Neural crest cell (in vitro differentiated cells): ENCODE measurements at regions not wholly inside any gene's neighbourhood (a gene's known extent, or its start where the extent isn't known, plus 50 kb on each side); places are given as distances from the start of the nearest gene placed in this dataset.
A peak's percentile ranks its signal among the peaks of the same experiment; 100 is the strongest.

Experiments
- DNase-seq: peaks from one replicate; pipeline ENCODE4 v3.0.0; 2021; ENCODE audit warnings: low read depth, mixed read lengths, low spot score
- H3K27ac Mint-ChIP-seq: one replicate; pipeline ENCODE4 v1.8.0; 2021; ENCODE audit warnings: mild to moderate bottlenecking, mixed read lengths; ENCODE audit not compliant: unreplicated experiment
- H3K27me3 Mint-ChIP-seq: 2 replicates; pipeline ENCODE4 v1.8.0; 2021; ENCODE audit warnings: low read depth, mild to moderate bottlenecking, mixed read lengths
- H3K36me3 Mint-ChIP-seq: 2 replicates; pipeline ENCODE4 v1.8.0; 2021; ENCODE audit warnings: low read depth, mild to moderate bottlenecking, mixed read lengths
- H3K4me1 Mint-ChIP-seq: 2 replicates; pipeline ENCODE4 v1.8.0; 2021; ENCODE audit warnings: mixed read lengths
- H3K4me3 Mint-ChIP-seq: one replicate; pipeline ENCODE4 v1.8.0; 2021; ENCODE audit warnings: mild to moderate bottlenecking, mixed read lengths
- H3K9me3 Mint-ChIP-seq: 2 replicates; pipeline ENCODE4 v1.8.0; 2021; ENCODE audit warnings: mixed read lengths
- TF ChIP-seq, protein P1 (sequence below): fragments of 200-600 bp; sonication (generic); conservative IDR thresholded peaks from 2 replicates; pipeline ENCODE4 v1.5.0; 2021; ENCODE audit warnings: antibody characterized with exemption, mild to moderate bottlenecking

- peaks cover 25% of the 10 kb centered on the region for H3K27me3 Mint-ChIP-seq
- H3K27ac Mint-ChIP-seq = no peak overlapping the region
- no peak overlapping the region for H3K4me3 Mint-ChIP-seq
- no peak for DNase-seq
- TF ChIP-seq, protein P1, sequence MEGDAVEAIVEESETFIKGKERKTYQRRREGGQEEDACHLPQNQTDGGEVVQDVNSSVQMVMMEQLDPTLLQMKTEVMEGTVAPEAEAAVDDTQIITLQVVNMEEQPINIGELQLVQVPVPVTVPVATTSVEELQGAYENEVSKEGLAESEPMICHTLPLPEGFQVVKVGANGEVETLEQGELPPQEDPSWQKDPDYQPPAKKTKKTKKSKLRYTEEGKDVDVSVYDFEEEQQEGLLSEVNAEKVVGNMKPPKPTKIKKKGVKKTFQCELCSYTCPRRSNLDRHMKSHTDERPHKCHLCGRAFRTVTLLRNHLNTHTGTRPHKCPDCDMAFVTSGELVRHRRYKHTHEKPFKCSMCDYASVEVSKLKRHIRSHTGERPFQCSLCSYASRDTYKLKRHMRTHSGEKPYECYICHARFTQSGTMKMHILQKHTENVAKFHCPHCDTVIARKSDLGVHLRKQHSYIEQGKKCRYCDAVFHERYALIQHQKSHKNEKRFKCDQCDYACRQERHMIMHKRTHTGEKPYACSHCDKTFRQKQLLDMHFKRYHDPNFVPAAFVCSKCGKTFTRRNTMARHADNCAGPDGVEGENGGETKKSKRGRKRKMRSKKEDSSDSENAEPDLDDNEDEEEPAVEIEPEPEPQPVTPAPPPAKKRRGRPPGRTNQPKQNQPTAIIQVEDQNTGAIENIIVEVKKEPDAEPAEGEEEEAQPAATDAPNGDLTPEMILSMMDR = no peak
- no peaks in the 10 kb centered on the region for H3K36me3 Mint-ChIP-seq
- no peaks in the 10 kb centered on the region for H3K9me3 Mint-ChIP-seq
- H3K4me1 Mint-ChIP-seq = peaks cover 39% of the 10 kb centered on the region
Measured at GRCh38 chr16:85527042-85527766, 85.9 kb upstream of the GSE1 start.

DNA sequence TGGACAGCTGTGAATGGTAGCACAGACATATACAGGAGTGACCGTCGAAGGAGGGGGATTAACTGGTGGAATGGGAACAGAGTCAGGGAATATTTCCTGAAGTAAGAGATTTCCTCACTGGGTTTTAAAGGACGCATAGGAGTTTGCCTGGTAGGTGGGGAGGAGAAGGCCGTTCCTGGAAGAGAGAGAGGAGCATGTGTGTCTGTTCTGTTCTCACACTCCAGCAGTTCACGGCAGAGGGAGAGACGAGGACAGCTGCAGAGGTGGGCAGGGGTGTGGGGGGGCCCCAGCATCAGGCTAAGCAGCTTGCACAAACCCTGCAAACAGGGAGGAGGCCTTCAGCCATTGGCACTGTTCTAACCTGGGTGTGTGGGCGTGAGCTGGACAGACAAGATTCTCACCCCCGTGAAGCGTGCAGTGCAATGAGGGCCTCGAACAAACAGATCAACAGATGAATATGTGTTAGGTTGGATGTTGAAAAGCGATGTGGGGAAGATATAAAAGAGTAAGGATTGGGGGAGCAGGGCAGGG, 85.3 kb upstream of the GSE1 start:
- peaks cover 25% of the 10 kb centered on the region for H3K27me3 Mint-ChIP-seq
- no peak overlapping the region for H3K27ac Mint-ChIP-seq
- no peak for DNase-seq
- TF ChIP-seq, protein P1 = no peak
- H3K9me3 Mint-ChIP-seq = no peaks in the 10 kb centered on the region
- H3K4me3 Mint-ChIP-seq = no peak overlapping the region
- peaks cover 34% of the 10 kb centered on the region for H3K4me1 Mint-ChIP-seq
- no peaks in the 10 kb centered on the region for H3K36me3 Mint-ChIP-seq

- peak; percentile 35 for DNase-seq
- TF ChIP-seq, protein P1 = peak; percentile 60
- Mint-ChIP-seq H3K36me3 (no peaks in the 10 kb centered on the region), H3K27ac (no peak overlapping the region), H3K9me3 (no peaks in the 10 kb centered on the region), H3K27me3 (peaks cover 25% of the 10 kb centered on the region), H3K4me3 (no peak overlapping the region), H3K4me1 (peaks cover 29% of the 10 kb centered on the region)
Measured at GRCh38 chr16:85528528-85529387, 84.4 kb upstream of the GSE1 start.

DNA sequence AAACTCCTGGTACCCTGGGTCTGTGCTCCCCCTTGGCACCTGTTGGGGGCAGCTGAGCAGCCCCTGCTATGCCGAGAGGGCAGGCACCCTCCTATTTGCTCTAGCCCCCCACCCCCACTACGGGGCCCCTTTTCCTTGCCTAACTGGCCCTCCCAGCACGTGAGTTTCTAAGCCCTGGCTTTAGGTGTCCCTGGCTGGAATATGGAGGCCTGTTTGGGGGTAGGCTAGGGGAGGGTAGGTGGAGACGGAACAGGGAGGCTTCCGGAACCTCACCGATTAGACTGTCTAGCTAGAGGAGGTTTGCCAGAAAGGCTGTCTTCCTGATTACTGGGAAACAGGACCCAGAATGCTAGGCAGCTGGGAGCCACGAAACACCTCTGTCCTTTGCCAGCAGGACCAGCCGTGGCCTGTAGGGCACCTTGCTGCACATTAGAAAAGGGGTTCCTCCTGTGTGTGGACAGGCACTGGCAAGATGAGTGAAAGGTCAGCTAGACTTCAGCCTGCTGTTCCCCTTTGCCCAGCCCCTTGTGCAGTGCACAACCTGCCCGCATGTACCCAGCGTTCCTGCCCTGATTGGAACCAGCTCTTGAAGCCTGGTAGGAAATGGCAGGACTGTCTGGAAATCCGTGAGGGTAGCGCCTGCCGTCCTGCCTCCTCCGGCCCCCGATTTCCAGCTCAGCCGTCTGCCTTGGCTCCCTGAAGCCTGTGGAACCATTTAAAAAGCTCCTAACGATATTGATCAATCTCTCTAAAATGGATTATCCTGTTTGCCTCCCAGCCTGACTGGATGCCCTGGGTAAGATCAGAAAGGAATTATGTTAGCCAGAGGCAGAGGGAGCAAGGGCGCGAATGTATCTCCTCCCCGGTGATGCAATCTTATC, 83.4 kb upstream of the GSE1 start:
- DNase-seq = no peak
- Mint-ChIP-seq H3K36me3 (no peaks in the 10 kb centered on the region), H3K9me3 (no peaks in the 10 kb centered on the region), H3K4me3 (no peak overlapping the region), H3K27me3 (peaks cover 25% of the 10 kb centered on the region), H3K4me1 (peaks cover 29% of the 10 kb centered on the region), H3K27ac (no peak overlapping the region)
- TF ChIP-seq, protein P1 = peak; percentile 35

DNA sequence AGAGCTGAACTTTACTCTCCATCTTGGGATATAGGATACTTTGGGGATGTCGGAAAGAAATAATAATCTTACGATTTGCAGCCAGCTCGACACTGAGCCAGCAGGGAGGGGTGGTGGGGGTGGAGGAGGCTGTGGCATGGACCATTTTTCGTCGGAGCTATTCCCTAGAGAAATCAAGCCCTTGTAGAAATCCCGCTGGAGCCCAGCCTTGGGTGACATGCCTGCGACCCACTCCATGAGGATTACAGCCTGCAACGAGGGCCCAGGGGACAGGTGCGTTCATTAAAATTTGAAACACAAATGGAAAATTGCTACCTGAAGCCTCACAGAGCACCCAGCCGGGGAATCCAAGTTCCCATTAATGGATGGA, 82.8 kb upstream of the GSE1 start:
- Mint-ChIP-seq H3K4me3 (no peak overlapping the region), H3K9me3 (no peaks in the 10 kb centered on the region), H3K27me3 (peaks cover 25% of the 10 kb centered on the region), H3K36me3 (no peaks in the 10 kb centered on the region), H3K27ac (no peak overlapping the region), H3K4me1 (peaks cover 29% of the 10 kb centered on the region)
- TF ChIP-seq, protein P1 = no peak
- DNase-seq = no peak
